Kidney glomerular epithelial cell (primary cell): ENCODE measurements at regions not wholly inside any gene's neighbourhood (a gene's known extent, or its start where the extent isn't known, plus 50 kb on each side); places are given as distances from the start of the nearest gene placed in this dataset.
"Not testable (repeated sequence)": the region's sequence is repeated elsewhere in the genome, so short reads cannot be mapped to it uniquely, and the experiment has no call there.

Experiments used
- DNase-seq: peaks from one replicate; lab custom pipeline; 2025; lab: John Stamatoyannopoulos, UW

DNA sequence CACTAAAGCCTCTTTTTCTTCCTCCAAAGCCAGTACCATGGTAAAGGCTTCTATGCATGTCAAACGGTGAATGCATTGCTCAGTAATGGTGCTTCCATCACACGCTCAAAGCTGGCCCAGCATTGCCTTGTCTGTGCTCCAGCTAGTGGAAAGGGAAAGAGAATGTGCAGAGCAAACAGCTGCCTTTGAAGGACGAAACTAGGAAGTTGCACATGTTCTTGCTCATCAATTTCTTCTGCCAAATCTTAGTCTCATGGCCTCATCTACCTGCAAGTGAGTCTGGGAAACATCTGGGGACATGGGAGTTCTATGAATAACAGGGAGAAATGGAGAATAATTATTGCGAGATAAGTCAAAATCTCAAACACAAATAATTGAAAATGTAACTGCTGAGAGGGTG is 216.5 kb upstream of the SSTR4 start:
- no peak for DNase-seq

DNA sequence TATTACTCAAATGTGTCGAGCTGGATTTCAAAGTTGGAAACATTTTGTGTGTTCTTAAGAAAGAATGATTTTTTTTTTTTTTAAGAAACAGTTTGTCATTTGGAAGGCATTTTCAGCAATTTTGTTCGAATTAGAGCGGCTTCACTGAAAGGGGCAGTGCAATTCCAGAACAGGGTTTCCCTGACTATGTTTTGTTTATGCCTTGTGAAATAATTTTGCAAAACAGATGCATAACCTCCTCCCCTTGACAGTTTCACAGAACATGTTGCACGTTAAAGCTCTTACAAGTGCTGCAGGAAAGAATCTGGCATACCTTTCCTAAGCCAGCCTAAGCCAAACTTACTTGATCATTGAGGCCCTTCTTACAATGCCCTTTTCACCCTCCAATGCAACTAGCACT is 216.0 kb upstream of the SSTR4 start:
- no peak for DNase-seq

- DNase-seq: no peak
These were observed 215.3 kb upstream of the SSTR4 start for GRCh38 chr20:22819784-22820183.

GRCh38 chr20:22821081-22821727 is 213.9 kb upstream of the SSTR4 start:
- no peak for DNase-seq

- DNase-seq: no peak
These were observed 213.3 kb upstream of the SSTR4 start for GRCh38 chr20:22821796-22822195.

DNA sequence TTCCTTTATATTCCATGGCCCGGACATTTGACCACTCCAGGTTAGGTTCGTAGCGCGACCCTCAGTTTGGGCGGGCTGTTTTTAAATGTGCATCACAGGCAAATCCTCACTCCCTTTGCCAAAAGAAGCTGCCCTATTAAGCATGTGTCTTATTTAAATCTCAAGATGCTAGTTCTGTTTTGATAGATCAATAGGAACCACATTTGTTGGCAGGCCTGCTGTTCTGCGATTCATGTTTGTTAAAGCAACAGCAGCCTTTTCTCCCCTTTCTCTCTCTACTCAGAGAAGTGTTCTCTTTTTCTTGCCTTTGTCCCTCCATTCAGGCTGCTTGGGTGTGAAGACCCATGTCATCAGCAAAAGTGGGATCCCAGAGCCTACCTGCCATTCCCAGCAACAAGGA is 212.0 kb upstream of the SSTR4 start:
- DNase-seq: no peak

DNA sequence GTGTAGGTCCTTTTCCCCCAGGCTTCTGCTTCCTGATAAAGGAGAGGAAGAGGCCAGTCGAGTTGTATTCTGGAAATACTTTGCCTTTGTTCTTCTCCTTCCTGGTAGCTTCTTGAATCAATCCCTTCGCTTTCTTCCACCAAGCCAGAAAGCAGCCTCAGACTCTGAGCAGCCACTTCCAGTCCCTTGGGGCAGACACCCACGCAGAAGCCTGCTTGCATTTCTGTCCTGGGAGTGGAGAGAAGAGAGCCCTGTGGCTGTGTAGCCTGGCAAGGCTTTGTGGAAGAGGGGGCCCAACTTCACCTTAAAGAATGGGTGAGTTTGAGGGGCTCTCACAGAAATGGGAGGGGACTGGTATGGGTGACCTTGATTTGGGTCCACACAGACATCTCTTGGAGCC is 211.0 kb upstream of the SSTR4 start:
- no peak for DNase-seq

- DNase-seq: no peak
These were observed 210.0 kb upstream of the SSTR4 start for GRCh38 chr20:22825076-22825475.

- DNase-seq: no peak
These were observed 209.6 kb upstream of the SSTR4 start for GRCh38 chr20:22825546-22825945.

GRCh38 chr20:22826306-22827230 is 208.5 kb upstream of the SSTR4 start:
- no peak for DNase-seq

DNA sequence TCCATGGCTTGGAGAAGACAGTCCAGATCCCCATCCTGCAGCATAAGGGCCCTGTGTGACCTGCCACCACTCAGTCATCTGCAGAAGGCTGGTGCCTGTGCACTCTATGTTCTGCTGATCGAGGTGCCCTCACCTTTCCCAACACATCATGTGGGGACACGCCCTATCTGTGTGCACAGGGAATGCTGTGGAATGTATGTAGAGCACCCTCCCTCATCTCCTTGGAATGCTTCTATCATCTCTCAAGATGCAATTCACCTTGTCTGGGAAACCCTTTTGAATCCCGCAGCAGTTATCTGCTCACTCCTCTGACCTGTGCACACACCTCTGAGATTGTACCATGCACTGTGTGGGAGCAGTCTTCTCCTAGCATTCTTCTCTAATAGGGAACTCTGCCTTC is 207.2 kb upstream of the SSTR4 start:
- DNase-seq: no peak

- no peak for DNase-seq
These were observed 205.8 kb upstream of the SSTR4 start for GRCh38 chr20:22829356-22829755.

DNA sequence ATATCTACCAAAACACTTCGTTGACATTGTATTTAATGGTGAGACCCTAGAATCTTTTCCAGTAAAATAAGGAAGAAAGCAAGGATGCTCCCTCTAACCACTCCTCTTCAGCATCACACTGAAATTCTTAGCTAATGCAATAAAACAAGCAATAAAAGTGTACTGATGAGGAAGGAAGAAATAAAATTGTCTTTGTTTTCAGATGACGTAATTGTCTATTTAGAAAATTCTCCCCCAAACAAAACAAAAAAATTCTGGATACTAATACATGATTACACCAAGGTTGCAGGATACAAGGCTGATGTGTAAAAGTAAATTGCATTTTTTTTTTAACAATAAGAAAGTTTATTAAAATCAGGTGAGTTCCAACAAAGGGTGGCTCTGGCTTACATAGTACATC is 205.0 kb upstream of the SSTR4 start:
- DNase-seq: no peak

DNA sequence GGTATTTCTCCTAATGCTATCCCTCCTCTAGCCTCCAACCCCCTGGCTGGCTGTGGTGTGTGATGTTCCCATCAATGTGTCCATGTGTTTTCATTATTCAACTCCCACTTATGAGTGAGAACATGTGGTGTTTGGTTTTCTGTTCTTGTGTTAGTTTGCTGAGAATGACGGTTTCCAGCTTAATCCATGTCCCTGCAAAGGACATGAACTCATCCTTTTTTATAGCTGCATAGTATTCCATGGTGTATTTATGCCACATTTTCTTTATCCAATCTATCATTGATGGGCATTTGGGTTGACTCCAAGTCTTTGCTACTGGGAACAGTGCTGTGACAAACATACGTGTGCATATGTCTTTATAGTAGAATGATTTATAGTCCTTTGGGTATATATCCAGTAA is 204.4 kb upstream of the SSTR4 start:
- DNase-seq: not testable (repeated sequence)

GRCh38 chr20:22833851-22834250 is 201.3 kb upstream of the SSTR4 start:
- no peak for DNase-seq

DNA sequence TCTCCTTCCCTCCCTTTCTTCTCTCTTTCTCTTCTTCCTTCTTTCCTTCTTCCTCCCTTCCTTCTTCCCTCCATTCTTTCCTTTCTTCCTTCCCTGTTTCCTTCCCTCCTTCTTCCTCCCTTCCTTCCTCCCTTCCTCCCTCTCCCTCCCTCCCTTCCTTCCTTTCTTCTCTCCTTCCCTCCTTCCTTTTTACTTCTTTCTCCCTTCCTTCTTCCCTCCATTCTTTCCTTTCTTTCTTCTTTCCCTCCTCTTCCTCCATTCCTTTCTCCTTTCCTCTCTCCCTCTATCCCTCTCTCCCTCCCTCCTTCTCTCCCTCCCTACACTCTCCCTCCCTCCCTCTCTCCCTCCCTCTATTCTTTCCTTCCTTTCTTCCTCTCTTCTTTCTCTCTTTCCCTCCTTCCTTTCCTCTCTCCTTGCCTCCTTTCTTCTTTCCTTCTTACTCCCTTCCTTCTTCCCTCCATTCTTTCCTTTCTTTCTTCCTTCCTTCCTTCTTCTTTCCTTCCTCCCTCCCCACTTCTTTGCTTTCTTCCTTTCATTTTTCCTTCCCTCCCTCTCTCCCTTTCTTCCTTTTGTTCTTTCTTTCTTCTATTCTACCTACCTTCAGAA is 200.4 kb upstream of the SSTR4 start:
- no peak for DNase-seq

DNA sequence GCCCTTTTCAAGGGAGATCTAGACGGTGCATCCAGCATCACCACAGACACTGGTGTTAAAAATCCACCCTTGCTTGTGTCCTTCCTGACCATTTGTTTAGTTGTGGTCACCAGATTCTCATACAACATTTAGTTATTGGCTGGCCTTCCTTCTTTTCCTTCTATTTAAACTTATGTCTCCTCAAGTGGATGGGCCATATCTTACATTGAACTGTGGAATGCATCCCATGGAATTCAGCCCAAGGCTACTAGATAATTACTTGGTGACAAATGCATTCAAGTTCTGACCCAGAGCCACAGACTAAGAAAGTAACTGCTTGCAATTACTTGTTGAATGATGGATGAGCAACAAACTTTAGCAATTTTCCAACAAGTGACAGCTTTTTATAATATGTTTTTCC is 198.9 kb upstream of the SSTR4 start:
- DNase-seq: no peak

GRCh38 chr20:22836877-22837276 is 198.2 kb upstream of the SSTR4 start:
- no peak for DNase-seq

DNA sequence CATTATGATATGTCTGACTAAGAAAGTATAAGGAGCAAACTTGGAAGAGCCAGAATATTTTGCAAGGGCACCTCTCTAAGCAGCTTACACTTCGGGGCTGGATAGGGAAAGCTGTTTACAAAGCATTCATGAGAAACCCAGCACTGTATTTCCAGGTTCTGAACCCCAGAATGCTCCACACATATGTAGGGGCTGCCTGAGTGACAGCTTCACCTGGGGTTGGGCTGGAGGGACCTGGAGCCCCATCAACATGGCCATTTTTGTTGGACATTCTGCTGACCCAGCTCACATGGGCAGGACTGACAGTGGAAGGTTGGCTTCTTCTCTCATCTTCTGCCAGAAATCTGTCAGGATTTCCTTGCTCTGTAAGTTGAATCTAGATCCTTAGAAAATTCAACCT is 197.1 kb upstream of the SSTR4 start:
- no peak for DNase-seq

DNA sequence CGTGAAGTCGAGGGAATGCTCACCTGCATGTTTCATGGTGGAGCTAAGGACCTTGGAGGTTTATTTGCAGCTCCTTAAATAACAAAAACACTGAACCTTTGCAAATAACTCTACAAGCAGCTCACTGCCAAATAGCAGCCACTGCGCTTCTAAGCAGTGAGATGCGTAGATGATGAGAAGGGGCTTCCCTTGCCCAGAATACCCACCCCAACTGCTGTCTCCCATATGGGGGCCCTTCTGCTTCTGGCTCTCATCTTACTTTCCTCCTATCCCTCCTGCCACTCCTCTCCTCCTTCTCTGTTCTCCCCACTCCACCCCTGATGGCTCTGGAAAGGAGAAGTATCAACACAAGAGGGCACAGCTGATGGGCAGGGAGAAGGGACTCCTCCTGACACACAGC is 193.3 kb upstream of the SSTR4 start:
- no peak for DNase-seq

DNA sequence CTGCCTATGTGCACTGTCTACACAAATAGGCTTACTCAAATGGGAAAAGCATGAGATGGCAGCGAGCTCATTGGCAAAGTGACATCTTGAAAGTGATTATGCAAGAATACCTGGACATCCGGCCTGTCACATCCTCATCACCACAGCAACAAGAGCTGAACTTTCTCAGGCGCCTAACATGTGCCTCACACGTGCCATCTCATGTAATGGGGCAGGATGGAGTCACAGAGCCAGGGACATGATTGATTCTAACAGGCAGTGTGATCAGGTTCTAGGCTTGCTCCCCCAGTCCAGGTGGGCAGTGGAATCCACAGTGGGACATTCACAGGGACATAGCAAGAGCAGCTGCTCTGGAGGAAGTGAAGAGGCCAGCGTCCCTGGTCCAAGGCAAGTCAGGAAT is 192.3 kb upstream of the SSTR4 start:
- no peak for DNase-seq

DNA sequence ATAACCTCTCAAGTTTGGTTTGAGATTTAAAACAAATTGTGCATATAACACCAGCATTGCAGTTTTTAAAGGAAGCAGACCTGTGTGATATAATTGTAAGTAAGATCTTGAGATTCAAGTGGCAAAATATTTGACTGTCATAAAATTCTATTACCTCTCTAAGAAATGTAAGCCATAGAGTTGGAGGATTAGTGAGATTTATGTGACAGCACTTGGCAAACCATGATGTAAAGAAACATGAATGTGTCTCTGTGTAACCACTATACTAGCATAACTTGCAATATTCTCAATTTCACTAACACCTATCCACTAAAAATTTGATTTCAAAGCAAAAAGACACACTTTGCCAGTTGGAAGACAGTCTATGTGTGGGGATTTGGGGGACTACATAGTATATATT is 190.2 kb upstream of the SSTR4 start:
- DNase-seq: no peak

DNA sequence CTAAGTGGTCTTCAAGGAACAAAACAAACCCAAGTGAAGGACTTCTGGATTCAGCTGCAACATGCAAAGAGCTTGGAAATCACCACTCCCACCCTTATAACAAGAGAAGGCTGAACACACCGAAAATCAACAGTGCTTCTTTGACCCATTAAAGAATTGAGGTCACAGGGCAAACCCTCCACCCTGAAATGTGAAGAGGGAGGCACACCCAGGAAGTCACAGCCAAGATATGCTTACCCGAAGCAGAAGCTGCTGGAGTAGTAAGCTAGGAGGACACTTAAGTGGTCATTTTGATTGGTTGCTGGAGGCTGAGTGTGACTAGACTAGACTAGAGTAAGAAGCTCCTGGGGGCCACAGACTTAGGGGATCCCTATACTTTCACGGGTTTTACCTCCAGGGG is 188.2 kb upstream of the SSTR4 start:
- no peak for DNase-seq
